Anterior cingulate cortex (tissue), 58 donors: ENCODE measurements at regions not wholly inside any gene's neighbourhood (a gene's known extent, or its start where the extent isn't known, plus 50 kb on each side); places are given as distances from the start of the nearest gene placed in this dataset.

Source experiments
- DNase-seq, 58 donors: peaks; one replicate each; lab custom pipeline; 2025; lab: John Stamatoyannopoulos, UW

DNA sequence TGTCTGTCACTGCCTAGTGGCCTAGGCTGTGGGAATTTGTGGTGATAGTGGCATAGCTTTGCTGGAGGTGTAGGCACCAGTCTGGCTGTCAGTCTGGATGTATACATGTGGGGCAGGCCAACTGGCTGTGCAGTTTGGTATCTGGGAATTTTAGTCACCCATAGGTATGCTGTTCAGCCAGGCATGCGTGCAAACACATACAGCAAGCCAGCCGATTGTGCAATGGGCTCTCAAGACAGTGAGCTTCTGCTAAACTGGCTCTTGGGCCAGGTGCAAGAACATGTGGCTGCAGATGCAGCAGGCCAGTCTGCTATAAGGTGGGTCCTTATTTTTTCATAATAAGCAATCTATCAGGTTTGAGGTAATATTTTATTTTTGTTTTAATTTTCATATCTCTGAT lies 87.1 kb upstream of the PLSCR5 start:
- DNase-seq, result no peak

DNA sequence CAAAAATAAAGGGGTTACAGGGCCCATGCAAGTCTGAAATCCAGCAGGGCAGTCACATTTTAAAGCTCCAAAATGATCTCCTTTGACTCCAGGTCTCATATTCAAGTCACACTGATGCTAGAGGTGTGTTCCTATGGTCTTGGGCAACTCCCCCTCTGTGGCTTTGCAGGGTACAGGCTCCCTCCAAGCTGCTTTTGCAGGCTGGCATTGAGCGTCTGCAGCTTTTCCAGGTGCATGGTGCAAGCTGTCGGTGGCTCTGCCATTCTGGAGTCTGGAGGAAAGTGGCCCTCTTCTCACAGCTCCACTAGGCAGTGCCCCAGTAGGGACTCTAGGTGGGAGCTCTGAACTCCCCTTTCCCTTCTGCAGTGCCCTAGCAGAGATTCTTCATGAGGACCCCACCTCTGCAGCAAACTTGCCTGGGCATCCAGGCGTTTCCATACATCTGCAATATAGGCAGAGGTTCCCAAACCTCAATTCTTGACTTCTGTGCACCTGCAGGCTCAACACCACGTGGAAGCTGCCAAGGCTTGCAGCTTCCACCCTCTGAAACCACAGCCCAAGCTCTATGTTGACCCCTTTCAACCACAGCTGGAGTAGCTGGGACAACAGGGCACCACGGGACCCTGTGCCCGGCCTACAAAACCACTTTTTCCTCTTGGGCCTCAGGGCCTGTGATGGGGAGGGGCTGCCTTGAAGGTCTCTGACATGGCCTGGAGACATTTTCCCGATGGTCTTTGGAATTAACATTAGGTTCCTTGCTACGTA lies 80.1 kb upstream of the PLSCR5 start:
- no peak for DNase-seq

DNA sequence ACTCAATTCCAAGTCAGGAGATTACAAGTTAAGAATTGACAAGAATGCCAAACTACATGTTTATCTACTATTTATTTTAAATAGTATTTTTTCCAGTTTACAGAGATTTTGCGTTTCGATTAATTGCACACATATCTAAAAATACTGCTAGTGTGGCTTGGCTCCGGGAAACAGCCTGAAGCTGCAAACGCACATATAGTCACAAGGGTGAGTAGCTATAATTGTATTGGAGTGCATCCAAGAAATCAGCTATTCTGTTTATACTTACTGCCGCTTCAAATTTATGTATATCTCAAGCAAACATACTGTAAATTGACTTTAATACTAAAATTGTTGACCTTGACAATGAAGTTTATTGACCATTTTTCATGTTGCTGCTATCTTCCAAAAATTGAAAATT lies 77.0 kb upstream of the PLSCR5 start:
- no peak for DNase-seq

DNA sequence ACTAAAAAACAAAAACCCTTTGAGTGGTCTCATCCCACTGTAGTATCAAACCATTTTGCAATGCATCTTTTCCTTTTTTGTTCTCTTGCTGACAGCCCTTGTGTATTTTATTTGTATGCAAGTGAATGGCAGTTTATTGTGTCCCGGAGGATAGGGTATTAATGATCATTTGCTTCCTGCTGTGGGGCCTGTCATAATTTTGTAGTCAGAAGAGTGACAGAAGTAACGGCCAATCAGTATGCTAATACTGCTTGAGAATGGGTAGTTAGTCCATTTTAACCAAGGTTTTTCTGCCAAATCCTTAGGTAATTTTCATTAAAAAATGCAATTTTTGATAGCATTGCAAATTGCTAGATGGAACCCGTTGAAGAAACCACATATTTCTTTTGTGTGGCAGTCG lies 75.5 kb upstream of the PLSCR5 start:
- DNase-seq, result no peak

DNA sequence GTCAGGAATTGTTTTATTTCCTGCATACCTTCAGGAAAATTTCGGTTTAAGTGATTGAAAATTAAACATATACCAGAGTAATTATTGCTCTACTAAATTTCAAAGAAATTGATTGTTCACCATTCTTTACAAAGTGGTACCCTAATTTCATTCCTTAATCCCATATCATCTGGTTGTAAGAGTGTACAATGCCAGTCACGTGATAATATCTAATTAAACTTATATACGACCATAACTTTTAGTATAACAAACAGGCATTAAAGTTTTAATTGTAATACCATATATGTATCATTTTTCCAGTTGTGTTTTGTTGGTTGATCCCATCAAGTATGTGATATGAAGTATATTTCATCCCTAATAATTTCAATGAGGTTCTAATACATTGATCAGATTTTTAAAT lies 74.8 kb upstream of the PLSCR5 start:
- no peak for DNase-seq

DNA sequence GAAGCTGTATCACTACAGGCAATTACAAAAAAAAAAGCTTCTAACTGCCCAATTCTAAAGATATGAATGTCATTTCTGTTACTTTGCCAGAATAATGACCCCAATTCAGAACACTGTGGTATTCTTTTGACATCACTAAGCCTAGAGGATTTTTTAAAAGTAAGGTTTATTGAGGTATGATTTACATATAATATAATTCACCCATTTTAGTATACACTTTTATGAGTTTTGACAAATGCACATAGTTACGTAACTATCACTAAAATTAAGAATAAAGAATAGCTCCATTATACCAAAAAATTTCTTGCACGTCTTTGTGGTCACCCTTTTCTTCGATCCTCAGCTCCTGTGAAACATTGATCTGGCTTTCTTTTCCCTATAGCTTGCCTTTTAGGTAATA lies 74.0 kb upstream of the PLSCR5 start:
- DNase-seq, result no peak

DNA sequence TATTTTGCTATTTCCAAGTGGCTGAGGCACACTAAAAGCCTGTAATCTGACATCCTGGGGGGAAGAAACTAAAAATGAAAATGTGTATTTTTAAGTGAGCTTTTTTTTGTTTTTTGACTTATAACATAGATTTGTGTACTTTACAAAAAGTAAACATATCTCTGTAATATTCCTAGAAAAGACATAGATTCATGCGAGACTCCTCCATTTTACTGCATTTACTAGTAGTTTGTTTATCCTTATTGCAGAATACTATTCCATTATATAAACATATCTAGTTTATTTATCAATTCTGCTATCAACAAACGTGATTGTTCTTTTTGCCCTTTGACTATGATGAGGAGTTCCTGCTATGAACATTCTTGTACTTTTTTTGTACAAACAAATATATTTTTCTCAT lies 67.8 kb upstream of the PLSCR5 start:
- no peak for DNase-seq

DNA sequence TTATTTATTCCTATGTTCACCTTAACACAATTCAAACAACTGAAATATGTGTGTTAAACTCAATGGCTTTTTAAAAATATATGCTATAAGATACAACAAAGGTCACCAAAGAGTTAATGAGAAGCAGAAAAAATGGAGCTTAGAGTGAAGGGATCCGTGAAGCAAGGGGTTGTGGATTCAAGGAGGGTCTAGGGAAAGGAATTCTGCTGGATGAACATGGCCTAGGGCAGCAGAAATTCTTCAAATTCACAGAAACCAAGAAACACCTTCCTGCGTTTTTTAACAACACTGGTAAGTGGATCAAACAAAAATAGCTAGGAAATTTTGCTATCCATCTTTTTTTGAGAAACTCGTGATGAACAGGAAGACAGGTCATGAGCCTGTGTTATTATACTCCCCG lies 59.3 kb upstream of the PLSCR5 start:
- DNase-seq, result no peak

DNA sequence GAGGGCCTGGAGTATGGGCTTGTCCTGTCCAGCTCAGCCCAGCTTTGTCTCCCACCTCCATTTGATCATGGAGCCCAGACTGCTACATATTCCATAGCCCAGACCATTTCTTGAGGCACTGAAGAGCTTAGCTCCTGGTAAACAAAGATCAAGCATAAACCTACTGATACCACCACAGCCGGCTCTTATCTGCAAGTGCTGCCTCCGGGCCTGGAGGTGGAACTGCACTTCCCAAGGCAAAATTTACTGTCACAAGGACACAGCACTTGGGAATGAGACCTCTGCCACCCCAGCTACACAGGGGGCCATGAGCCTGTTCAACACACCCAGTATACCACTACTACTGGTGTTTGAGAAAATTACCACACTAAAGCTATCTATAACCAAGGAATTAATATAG lies 53.7 kb upstream of the PLSCR5 start:
- DNase-seq, result no peak

DNA sequence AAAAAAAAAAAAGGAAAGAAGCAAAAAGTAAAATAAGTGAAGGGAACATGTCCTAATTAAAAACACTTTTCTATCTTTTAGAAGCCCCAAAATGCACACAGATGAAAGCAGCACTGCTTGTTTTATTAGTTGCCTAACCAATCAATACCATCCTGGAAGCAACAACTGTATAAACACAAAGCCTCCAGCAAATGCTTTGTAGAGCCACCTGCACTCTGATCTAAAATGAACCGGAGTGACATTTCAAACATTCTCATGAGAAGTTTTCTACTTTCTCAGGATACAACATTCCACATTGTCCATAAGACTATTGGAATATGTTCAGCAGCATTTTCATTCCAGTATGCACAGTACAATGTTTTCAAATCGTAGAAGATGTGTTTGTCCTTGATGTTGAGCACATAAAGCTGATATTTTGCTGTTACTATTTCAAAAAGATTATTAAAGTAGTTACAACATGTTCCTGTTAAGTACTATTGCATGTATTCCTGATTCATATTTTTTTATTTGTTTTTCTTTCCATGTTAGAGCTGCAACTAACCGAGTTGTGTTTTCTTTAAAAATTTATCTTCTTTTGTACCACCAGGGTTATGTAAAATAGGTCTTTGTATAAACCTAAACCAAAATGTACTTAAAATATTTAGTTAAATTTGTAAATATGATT lies 50.3 kb upstream of the PLSCR5 start:
- DNase-seq, result no peak
